RWPE1 (cell line): ENCODE measurements at regions not wholly inside any gene's neighbourhood (a gene's known extent, or its start where the extent isn't known, plus 50 kb on each side); places are given as distances from the start of the nearest gene placed in this dataset.

Experiments
- CTCF ChIA-PET: fragments of 350-600 bp; sonication (Branson Sonifier 250); formaldehyde crosslinking; extraction: SDS; loops from one replicate; lab custom pipeline; 2021; lab: Yijun Ruan, JAX
- POLR2A ChIA-PET: fragments of 400-600 bp; formaldehyde crosslinking; extraction: SDS; loops from one replicate; lab custom pipeline; 2020; ENCODE audit warnings: antibody characterized with exemption; ENCODE audit not compliant: low non-redundant PET; lab: Yijun Ruan, JAX
- DNase-seq: peaks from one replicate; pipeline ENCODE4 v3.0.0; 2012; ENCODE audit warnings: low spot score
- H3K27ac ChIP-seq: fragments of 450-650 bp; 2 replicates; pipeline ENCODE4 v1.5.1; 2017
- TF ChIP-seq, protein P1 (sequence below): fragments of 450-650 bp; conservative IDR thresholded peaks from 2 replicates; pipeline ENCODE4 v1.5.1; 2017; ENCODE audit warnings: low read depth, mild to moderate bottlenecking

GRCh38 chr7:18230271-18230670, 202.6 kb upstream of the PRPS1L1 start:
- DNase-seq: no peak
- no peak overlapping the region for H3K27ac ChIP-seq
- ChIA-PET CTCF (no interaction called here), POLR2A (no interaction called here)
- TF ChIP-seq, protein P1, sequence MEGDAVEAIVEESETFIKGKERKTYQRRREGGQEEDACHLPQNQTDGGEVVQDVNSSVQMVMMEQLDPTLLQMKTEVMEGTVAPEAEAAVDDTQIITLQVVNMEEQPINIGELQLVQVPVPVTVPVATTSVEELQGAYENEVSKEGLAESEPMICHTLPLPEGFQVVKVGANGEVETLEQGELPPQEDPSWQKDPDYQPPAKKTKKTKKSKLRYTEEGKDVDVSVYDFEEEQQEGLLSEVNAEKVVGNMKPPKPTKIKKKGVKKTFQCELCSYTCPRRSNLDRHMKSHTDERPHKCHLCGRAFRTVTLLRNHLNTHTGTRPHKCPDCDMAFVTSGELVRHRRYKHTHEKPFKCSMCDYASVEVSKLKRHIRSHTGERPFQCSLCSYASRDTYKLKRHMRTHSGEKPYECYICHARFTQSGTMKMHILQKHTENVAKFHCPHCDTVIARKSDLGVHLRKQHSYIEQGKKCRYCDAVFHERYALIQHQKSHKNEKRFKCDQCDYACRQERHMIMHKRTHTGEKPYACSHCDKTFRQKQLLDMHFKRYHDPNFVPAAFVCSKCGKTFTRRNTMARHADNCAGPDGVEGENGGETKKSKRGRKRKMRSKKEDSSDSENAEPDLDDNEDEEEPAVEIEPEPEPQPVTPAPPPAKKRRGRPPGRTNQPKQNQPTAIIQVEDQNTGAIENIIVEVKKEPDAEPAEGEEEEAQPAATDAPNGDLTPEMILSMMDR: no peak

DNA sequence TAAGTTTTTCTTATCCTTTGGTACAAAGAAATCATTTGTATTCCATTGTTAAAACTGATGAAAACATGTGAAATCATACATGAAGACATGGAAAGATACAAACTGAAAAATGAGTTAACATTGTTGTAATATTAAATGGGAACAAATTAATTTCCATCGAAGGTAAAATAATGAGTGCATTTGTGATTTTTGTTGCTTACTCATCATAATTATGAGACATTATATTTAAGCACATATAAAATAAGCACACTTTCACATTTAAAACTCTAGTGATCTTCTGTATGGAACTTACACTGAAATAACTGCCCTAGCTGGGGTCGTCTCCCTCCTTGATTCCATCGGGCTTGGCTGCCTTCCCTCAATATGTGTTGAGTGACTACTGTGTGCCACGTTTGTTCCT, 204.2 kb upstream of the PRPS1L1 start:
- POLR2A ChIA-PET: no interaction called here
- TF ChIP-seq, protein P1: no peak
- CTCF ChIA-PET: interaction anchor here (0.6 kb wide), 1 partner anchor 66 kb away, joined by 3 read pairs; no protein-coding TSS in a partner anchor
- DNase-seq: no peak
- no peak overlapping the region for H3K27ac ChIP-seq

- H3K27ac ChIP-seq: no peak overlapping the region
- TF ChIP-seq, protein P1: no peak
- ChIA-PET CTCF (interaction anchor here (0.5 kb wide), 1 partner anchor 1580 kb away, joined by 3 read pairs; no protein-coding TSS in a partner anchor), POLR2A (no interaction called here)
- no peak for DNase-seq
Observed at GRCh38 chr7:18234519-18234918, 206.9 kb upstream of the PRPS1L1 start.

DNA sequence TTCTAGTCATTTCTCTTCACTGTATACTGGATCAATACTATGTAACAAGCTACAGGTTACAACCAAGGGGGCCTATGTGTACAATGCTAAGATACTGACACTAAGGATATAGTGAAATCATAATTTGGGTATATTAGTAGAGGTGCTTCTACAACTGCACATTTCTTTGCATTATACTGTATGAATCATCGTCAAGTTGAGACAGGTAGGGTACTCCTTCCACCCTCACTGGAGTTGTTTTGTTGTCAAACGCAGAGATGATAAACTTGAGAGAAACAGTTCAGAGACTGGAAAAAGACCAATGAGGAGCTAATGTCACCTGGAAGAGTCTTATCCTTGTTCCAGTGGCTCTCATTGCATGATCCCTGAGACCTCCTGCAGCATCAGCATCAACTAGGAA, 208.2 kb upstream of the PRPS1L1 start:
- POLR2A ChIA-PET: no interaction called here
- no peak overlapping the region for H3K27ac ChIP-seq
- peak; percentile 31 for DNase-seq
- CTCF ChIA-PET: no interaction called here
- TF ChIP-seq, protein P1: no peak

- no peak overlapping the region for H3K27ac ChIP-seq
- TF ChIP-seq, protein P1: no peak
- DNase-seq: no peak
- POLR2A ChIA-PET: no interaction called here
- CTCF ChIA-PET: interaction anchor here (0.6 to 1.1 kb wide), 2 partner anchors 30 to 32 kb away, joined by 3 to 6 read pairs; no protein-coding TSS in a partner anchor
Observed at GRCh38 chr7:18239212-18239611, 211.6 kb upstream of the PRPS1L1 start.

DNA sequence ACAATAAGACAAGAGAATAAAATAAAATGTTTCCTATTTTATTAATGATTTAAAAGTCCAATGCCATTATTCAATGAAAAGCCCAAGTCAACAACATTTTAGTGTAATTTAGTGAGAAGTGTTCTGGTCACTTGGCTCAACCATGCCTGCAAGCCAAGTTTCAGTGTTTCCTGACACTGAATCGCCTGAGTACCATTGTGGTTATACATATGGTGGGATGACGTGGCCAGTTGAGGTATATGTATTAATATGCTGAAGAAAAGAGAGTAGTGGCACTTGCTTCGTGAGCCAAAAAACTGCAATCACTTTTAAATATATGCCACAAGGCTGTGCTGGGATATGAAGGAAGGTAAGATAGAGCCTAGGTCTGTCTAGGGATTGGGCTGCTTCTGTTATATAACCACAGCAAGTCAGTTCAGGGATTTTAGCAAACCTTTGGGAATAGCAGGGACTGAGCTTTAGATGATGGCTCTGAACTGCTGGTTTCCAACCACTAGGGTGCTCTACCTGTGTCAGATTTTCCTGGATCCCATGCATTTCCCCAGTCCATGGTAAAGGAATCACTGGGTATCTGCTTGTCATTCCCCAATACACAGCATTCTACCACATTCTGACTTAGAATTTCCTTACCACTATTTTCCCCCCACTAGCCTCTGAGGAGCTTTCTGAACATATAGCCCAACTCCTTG, 214.0 kb upstream of the PRPS1L1 start:
- no peak for DNase-seq
- ChIA-PET CTCF (interaction anchor here (0.6 kb wide), 1 partner anchor 305 kb away, joined by 3 read pairs; no protein-coding TSS in a partner anchor), POLR2A (no interaction called here)

More for the DNA sequence above, 214.0 kb upstream of the PRPS1L1 start:
- no peak overlapping the region for H3K27ac ChIP-seq
- TF ChIP-seq, protein P1: no peak
